HG02588 (cell line): ENCODE measurements at regions not wholly inside any gene's neighbourhood (a gene's known extent, or its start where the extent isn't known, plus 50 kb on each side); places are given as distances from the start of the nearest gene placed in this dataset.
"Not testable (repeated sequence)": the region's sequence is repeated elsewhere in the genome, so short reads cannot be mapped to it uniquely, and the experiment has no call there.

ENCODE experiments used
- ATAC-seq: cut with Tn5 transposase; IDR thresholded peaks from one replicate; pipeline ENCODE4 v1.9.1; 2021; ENCODE audit warnings: mild to moderate bottlenecking, moderate library complexity; ENCODE audit not compliant: unreplicated experiment

DNA sequence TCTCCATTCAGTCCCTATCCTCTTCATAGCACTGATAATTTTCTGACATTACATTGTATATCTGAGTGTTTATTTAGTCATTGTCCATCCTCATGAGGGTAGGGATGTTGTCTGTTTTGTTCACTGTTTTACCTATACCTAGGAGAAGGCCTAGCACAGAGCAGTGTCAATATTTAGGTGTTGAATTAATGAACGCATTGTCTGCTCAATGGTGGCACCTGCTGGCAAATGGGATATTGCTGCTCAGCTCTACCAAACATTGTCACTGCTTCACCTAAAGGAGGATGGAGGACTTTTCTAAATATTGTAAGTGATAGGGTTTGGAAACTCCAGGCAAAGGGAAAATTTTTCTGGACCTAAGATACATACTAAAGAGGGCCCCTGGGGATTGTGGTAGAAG is 243.9 kb downstream of the RRAGC start:
- no peak for ATAC-seq

GRCh38 chr1:38614861-38615260 is 244.7 kb downstream of the RRAGC start:
- no peak for ATAC-seq

- ATAC-seq, result no peak
These were observed 245.6 kb downstream of the RRAGC start for GRCh38 chr1:38613996-38614395.

- ATAC-seq, result no peak
These were observed 246.6 kb downstream of the RRAGC start for GRCh38 chr1:38612951-38613350.

DNA sequence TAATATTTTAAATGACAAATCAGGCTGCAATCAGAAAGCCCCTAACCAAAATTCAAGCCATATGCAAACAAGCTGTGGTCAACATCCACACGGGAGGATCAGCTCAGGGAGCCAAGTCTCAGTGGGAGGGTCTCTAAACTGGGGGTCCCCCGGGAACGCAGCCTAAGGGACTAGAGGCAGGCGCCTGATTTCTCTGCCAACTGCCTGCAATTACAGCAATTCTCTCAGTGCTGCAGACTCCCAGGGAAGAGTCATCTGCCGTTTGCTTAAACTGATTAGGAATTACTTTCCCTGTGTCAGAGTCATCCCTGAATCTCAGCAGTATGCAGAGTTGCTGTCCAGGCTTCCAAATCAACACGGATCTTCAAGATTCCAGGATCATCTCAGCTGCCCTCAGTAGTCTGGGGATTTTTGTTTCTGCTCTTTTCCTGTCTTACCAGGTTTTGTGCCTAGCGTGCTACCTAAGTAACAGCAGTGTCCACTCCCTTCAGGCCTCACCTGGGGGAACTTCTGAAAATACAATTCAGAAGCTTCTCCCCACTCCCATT is 247.8 kb downstream of the RRAGC start:
- ATAC-seq, result no peak

DNA sequence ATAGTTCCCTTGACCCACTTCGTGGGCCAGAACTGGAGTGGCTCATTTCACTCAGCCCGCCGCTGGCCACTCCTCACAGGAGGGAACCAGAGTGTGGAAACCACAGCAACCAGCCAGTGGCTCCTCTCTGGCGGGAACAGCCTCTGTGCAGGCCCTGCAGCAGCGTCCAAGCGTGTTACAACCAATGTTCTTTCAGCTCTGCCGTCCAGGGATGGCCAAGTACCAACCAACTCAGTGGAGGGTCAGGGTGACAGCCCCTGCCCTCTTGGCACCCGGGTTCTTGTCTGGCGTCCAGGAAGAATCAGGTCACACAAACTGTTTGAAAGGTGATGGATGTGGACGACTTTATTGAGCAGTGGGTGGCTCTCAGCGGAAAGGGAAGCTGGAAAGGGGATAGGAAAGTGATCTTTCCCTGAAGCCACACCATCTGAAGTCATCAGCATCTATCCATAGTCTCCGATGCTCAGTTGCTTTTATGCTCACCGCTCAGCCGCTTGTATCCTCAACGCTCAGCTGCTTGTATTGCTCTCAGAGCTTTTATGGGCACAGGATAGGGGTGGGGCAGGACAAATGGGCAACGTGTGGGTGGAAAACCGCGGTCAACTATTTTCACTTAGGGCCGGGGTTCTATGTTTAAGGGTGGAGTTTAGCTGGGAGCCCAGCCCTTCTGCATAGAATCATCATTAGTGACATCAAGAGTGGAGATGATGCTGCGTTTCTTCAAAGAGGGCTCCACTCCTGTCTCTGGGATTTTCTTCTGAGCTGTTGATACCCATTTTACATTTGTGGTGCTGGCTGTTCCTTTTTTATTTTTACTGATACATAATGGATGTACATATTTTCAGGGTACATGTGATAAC is 250.2 kb downstream of the RRAGC start:
- no peak for ATAC-seq

- no peak for ATAC-seq
These were observed 251.2 kb downstream of the RRAGC start for GRCh38 chr1:38608202-38608864.

DNA sequence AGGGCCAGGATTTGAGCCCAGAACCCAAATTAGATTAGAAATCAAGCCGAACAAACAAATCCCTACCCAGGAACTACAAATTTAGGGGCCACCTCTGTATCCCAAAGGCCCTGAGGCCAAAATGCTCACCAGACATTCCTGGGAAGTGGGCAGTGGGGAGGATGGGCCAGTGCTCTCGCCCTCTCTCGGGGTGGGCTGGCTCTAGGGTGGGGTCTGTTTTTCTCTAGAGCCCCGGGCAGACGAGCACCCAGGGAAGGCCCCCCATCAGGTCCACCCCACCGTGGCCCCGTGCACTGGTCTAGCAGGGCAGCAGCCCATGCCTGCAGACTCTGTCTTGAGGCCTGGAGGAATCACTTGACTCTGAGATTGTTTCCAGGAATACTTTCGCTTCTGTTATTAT is 252.0 kb downstream of the RRAGC start:
- no peak for ATAC-seq

DNA sequence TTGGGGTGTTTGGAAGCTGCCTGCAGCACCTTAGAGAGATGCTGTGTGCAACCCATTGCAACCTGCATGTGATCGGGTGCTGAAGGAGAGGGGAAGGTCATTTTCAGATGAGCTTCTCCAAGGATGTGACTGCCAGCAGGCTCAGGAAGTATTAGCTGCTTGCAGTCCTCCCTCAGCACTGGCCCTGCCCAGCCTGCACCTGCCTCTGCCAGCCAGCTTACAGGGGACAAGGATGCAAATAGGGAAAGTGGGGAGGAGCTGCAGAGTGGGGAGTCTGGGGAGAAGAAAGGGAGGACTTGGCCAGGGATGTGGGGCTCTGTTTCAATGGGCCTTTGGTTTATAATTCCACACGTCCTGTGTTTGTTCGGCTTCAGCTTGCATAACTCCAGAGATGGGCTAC is 254.5 kb downstream of the RRAGC start:
- ATAC-seq, result no peak

DNA sequence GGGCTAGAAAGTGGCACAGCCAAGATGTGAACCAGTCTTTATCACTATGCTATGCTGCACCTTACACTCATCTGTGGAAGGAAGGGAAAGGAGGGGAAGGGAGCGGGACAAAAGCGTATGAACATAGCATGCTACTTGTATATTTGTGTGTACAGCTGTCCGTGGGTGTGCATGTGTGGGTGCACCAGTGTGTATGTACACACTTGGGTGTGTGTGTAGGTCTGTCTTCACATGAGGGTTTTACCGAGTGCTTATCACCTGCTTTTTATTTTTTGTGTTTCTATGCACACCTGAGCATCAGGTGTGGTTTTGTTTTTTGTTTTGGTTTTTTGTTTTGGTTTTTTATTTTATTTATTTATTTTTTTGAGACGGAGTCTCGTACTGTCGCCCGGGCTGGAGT is 255.7 kb downstream of the RRAGC start:
- no peak for ATAC-seq

DNA sequence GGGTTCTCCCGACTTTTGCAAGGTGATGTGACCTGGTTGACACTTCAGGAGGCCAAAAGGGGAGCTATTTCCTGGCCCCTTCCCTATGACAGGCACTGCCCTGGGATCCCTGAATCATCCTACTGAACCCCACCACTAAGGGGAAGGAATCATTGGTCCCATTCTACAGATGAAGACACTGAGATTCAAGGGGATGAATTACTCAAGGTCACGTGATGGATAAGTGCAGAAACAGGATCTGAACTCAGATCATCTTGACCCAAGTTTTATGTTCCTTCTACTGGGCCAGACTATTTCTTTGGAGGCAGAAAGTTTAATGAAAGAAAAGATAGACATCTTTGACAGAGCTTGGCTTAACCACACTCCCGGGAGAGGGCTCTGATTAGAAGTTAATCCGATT is 258.7 kb downstream of the RRAGC start:
- ATAC-seq, result no peak

- no peak for ATAC-seq
These were observed 259.3 kb downstream of the RRAGC start for GRCh38 chr1:38600286-38600685.

DNA sequence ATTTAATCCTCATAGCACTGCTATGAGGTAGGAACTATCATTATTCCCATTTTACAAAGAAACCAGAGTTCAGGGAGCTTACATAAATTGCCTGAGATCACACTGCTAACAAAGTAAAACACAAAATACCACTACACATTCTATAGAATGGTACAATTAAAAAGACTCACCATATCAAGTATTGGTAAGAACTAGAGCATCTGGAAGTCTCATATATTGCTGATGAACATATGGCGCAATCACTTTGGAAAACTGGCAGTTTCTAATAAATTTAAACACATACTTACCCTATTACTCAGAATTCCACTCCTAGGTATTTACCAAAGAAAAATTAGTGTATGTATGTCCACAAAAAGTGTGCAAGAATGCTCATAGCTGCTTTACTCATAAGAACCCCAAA is 261.5 kb downstream of the RRAGC start:
- ATAC-seq, result no peak

DNA sequence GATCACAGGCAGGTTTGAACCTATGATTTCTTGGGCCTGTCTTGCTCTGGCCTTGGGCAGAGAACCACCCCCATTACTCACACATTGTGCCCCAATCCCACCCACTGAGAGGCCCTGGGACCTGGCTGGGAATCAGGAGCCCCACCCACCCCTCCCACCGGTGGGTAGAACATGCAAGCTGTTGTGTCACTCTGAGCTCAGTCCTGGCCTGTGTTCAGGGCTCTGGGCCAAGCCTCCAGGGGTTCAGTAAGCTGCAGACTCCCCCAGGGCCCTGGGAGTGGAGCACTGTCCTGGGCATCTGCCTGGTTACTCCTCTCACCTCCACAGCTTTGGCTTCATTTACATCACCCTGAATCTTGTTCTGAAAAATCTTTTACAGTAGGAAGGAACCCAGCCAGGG is 270.5 kb downstream of the RRAGC start:
- ATAC-seq, result no peak

GRCh38 chr1:38587766-38588165 is 271.8 kb downstream of the RRAGC start:
- ATAC-seq, result no peak

- no peak for ATAC-seq
These were observed 272.5 kb downstream of the RRAGC start for GRCh38 chr1:38586993-38587646.

DNA sequence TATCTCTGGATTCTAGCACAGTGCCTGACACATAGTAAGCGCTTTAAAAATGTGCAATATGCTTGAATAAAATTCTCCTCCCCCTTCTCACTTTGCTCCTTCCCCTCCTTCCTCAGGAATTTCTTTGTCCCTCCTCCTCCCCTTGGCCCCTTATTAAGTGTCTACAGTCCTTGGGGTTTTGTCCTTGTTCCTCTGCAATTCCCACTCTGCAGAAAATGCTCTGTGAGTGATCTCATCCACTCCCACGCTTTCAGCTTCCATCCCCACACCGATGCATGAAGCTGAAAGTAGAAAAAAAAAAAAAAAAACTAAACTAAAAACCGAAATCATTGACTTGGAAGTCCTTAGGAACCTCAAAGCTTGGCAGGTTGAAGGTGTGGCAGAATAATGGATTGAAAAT is 273.6 kb downstream of the RRAGC start:
- no peak for ATAC-seq

- no peak for ATAC-seq
These were observed 274.1 kb downstream of the RRAGC start for GRCh38 chr1:38585460-38585859.

GRCh38 chr1:38584448-38585355 is 274.9 kb downstream of the RRAGC start:
- no peak for ATAC-seq

DNA sequence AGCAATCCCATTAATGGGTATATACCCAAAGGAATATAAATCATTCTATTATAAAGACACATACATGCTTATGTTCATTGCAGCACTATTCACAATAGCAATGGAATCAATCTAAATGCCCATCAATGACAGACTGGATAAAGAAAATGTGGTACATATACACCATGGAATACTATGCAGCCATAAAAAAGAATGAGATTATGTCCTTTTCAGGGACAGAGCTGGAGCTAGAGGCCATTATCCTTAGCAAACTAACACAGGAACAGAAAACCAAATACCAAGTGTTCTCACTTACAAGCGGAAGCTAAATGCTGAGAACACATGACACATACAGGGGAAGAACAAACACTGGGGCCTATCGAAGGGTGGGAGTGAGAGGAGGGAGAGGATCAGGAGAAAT is 276.3 kb downstream of the RRAGC start:
- not testable (repeated sequence) for ATAC-seq

DNA sequence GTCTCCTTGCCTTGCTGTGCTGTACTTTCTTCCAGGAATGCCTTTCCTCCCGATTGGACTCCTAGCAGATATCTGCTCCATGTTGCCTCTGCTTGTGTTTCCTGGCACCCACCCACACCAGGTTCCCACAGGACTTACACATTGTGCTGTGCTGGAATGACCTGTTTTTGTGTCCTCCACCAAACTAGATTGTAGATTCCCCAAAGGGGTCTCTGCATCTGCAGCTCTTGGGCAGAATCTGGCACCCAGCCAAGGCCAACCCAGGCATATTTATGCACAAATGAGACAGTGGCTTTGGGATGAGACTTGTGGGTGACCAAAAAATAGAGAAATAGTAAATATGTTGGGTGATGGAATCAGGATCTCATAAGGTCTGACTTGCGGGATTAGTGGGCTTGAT is 278.2 kb downstream of the RRAGC start:
- ATAC-seq, result no peak
